ENCODE measurements at regions not wholly inside any gene's neighbourhood (a gene's known extent, or its start where the extent isn't known, plus 50 kb on each side); places are given as distances from the start of the nearest gene placed in this dataset.

Small RNA genes lying in the stretch of these regions (small RNA-seq; reads per million reads assigned to genes)
- gene AL355376.1 (0 reads per million in 4 donors), gene AL355376.2 (0 to 0.14 (median 0) reads per million in 4 donors), gene RNA5SP308 (0 to 0.27 (median 0.07) reads per million in 4 donors), gene RNU6-270P (0 reads per million in 4 donors)

Data from esophagus squamous epithelium (tissue), 4 donors.